ENCODE measurements at regions not wholly inside any gene's neighbourhood (a gene's known extent, or its start where the extent isn't known, plus 50 kb on each side); places are given as distances from the start of the nearest gene placed in this dataset.

DNA sequence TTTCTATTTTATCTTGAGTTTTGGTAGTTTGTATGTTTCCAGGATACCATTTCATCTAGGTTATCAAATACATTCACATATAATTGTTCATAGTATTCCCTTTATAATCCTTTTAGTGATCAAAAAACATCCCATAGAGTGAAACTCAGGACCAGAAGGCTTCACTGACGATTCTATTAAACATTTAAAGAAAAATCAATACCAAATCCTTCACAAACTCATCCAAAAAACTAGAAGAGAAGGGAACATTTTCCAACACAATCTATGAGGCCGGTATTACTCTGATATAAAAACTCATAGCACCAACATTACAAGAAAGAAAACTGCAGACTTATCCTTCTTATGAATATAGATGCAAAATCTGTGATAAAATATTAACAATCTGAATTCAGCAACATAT lies 203.4 kb downstream of the ANKRD50 start:
- TF ChIP-seq CTCF (IDR thresholded peaks at IDR 0.05) (no peak), EP300 (IDR thresholded peaks at IDR 0.05) (no peak)

Data from suprapubic skin (tissue), 3 donors.